ENCODE measurements at regions not wholly inside any gene's neighbourhood (a gene's known extent, or its start where the extent isn't known, plus 50 kb on each side); places are given as distances from the start of the nearest gene placed in this dataset.

- TF ChIP-seq, protein P1, sequence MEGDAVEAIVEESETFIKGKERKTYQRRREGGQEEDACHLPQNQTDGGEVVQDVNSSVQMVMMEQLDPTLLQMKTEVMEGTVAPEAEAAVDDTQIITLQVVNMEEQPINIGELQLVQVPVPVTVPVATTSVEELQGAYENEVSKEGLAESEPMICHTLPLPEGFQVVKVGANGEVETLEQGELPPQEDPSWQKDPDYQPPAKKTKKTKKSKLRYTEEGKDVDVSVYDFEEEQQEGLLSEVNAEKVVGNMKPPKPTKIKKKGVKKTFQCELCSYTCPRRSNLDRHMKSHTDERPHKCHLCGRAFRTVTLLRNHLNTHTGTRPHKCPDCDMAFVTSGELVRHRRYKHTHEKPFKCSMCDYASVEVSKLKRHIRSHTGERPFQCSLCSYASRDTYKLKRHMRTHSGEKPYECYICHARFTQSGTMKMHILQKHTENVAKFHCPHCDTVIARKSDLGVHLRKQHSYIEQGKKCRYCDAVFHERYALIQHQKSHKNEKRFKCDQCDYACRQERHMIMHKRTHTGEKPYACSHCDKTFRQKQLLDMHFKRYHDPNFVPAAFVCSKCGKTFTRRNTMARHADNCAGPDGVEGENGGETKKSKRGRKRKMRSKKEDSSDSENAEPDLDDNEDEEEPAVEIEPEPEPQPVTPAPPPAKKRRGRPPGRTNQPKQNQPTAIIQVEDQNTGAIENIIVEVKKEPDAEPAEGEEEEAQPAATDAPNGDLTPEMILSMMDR (IDR thresholded peaks at IDR 0.05), result no peak
- TF ChIP-seq EZH2 (IDR thresholded peaks at IDR 0.05; ENCODE audit: borderline replicate concordance, insufficient read depth, low read depth, low read length, poor library complexity, severe bottlenecking), result no peak
Observed at GRCh38 chr5:97951139-97951538, 768.1 kb upstream of the RIOK2 start.
